PFSK-1 (cell line): ENCODE measurements at regions not wholly inside any gene's neighbourhood (a gene's known extent, or its start where the extent isn't known, plus 50 kb on each side); places are given as distances from the start of the nearest gene placed in this dataset.

Experiments
- POLR2AphosphoS5 ChIP-seq: IDR thresholded peaks from 2 replicates; pipeline ENCODE4 v1.6.1; 2012; ENCODE audit warnings: low read depth, mild to moderate bottlenecking, control low read depth, low read length, moderate library complexity
- SIN3A ChIP-seq: IDR thresholded peaks from 2 replicates; pipeline ENCODE4 v1.6.1; 2012; ENCODE audit warnings: mild to moderate bottlenecking, low read length, moderate library complexity, borderline replicate concordance; ENCODE audit not compliant: insufficient read depth
- TAF1 ChIP-seq: IDR thresholded peaks from 2 replicates; pipeline ENCODE4 v1.6.1; 2012; ENCODE audit warnings: low read length, control low read depth, borderline replicate concordance; ENCODE audit not compliant: insufficient read depth
- TF ChIP-seq, protein P1 (sequence below), 2 experiments: IDR thresholded peaks; 2 replicates each; pipeline versions ENCODE4 v1.6.1 to v1.8.0; 2011 to 2012; ENCODE audit warnings: low read depth in 2 of 2, low read length in 2 of 2, control low read depth in 1 of 2, inconsistent platforms in 1 of 2, mild to moderate bottlenecking in 1 of 2, moderate library complexity in 1 of 2; ENCODE audit not compliant: insufficient read depth in 1 of 2

DNA sequence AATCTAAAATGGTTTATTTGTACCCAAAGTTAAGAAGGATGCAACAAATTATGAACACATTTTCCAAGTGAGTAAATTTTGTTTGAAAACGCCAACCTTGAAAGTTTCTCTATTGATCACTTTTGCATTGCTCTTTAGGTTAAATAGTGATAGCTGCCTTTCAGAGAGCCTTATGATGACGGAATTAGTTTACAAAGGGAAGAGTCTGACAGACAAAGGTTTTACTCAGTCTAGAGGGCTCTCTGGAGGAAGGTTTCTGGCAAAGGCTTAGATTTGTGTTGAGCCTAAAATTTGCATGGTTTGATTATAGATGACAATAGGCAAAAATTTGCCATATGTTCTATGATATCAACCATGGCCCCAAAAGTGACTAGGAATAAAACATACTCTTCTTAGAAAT, 95.9 kb upstream of the RUNX1 start:
- TF ChIP-seq SIN3A: no peak
- TF ChIP-seq POLR2AphosphoS5: no peak
- no peak for TF ChIP-seq TAF1
- TF ChIP-seq, protein P1, sequence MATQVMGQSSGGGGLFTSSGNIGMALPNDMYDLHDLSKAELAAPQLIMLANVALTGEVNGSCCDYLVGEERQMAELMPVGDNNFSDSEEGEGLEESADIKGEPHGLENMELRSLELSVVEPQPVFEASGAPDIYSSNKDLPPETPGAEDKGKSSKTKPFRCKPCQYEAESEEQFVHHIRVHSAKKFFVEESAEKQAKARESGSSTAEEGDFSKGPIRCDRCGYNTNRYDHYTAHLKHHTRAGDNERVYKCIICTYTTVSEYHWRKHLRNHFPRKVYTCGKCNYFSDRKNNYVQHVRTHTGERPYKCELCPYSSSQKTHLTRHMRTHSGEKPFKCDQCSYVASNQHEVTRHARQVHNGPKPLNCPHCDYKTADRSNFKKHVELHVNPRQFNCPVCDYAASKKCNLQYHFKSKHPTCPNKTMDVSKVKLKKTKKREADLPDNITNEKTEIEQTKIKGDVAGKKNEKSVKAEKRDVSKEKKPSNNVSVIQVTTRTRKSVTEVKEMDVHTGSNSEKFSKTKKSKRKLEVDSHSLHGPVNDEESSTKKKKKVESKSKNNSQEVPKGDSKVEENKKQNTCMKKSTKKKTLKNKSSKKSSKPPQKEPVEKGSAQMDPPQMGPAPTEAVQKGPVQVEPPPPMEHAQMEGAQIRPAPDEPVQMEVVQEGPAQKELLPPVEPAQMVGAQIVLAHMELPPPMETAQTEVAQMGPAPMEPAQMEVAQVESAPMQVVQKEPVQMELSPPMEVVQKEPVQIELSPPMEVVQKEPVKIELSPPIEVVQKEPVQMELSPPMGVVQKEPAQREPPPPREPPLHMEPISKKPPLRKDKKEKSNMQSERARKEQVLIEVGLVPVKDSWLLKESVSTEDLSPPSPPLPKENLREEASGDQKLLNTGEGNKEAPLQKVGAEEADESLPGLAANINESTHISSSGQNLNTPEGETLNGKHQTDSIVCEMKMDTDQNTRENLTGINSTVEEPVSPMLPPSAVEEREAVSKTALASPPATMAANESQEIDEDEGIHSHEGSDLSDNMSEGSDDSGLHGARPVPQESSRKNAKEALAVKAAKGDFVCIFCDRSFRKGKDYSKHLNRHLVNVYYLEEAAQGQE (IDR thresholded peaks at IDR 0.05; ENCODE audit: insufficient read depth in 1 of 2, low read depth in 2 of 2, low read length in 2 of 2): no peak
